ENCODE measurements at regions not wholly inside any gene's neighbourhood (a gene's known extent, or its start where the extent isn't known, plus 50 kb on each side); places are given as distances from the start of the nearest gene placed in this dataset.

DNA sequence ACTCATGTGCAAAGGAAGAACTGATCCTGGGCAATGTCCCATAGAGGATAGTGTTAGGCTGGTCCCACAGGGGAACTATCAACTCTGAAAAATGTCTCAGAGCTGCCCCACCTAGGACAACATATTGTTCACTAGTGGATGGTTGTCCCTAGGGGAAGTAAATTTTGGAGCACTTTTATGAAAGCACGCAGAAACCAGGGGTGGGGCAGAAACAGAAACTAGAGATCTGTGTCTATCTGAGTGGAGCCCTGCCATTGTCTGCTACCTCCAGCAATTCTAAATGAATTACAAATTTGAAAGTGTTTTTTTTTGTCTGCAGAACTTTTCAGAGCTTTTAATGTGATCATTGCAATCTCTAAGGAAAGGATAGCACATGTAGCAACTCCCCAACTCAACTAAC, 357.1 kb upstream of the PROK2 start:
- no peaks in the 10 kb centered on the region; the same call in 1 of the 2 replicates for H3K27me3 ChIP-seq (ENCODE audit: control insufficient read depth, insufficient read depth, low read length)
- TF ChIP-seq TCF7L2 (IDR thresholded peaks at IDR 0.05; ENCODE audit: low read depth, low read length) (no peak), SIN3A (IDR thresholded peaks at IDR 0.05; ENCODE audit: borderline replicate concordance, insufficient read depth, low read depth, low read length) (no peak), REST (IDR thresholded peaks at IDR 0.05; ENCODE audit: insufficient read depth in 1 of 2, low read depth in 2 of 2, low read length in 1 of 2) (no peak), CTCF (IDR thresholded peaks at IDR 0.05) (no peak), POLR2AphosphoS5 (IDR thresholded peaks at IDR 0.05; ENCODE audit: low read depth, low read length) (no peak)
- CTCF ChIA-PET = no interaction called here
- POLR2A ChIA-PET = no interaction called here
- H3K4me3 ChIP-seq (ENCODE audit: low read depth in 2 of 2, low read length in 2 of 2) = no peak overlapping the region
- BruUV-seq (replicated peaks) = no TSS peak
- intact Hi-C loops (cut with micrococcal nuclease; ENCODE audit: unreplicated experiment) = no loop called here
- in situ Hi-C loops (cut with HindIII; ENCODE audit: low pct_unique_long_range_greater_than_20kb, low sequenced_read_pairs) = no loop called here
- no peak for DNase-seq (ENCODE audit: low read depth, low spot score)
- ATAC-seq = no peak
- no peaks in the 10 kb centered on the region for H3K9me3 ChIP-seq (ENCODE audit: control insufficient read depth, insufficient read depth, low read depth, low read length)
- H3K36me3 ChIP-seq (ENCODE audit: control insufficient read depth, insufficient read depth, low read length) = no peaks in the 10 kb centered on the region
- no peak overlapping the region for H3K27ac ChIP-seq (ENCODE audit: low read length)
- no peaks in the 10 kb centered on the region for H3K4me1 ChIP-seq (ENCODE audit: control insufficient read depth, insufficient read depth, low read length)

- no peak for ATAC-seq
- Histone ChIP-seq H3K4me3 (ENCODE audit: low read depth in 2 of 2, low read length in 2 of 2) (no peak overlapping the region), H3K4me1 (ENCODE audit: control insufficient read depth, insufficient read depth, low read length) (no peaks in the 10 kb centered on the region), H3K27ac (ENCODE audit: low read length) (no peak overlapping the region), H3K36me3 (ENCODE audit: control insufficient read depth, insufficient read depth, low read length) (no peaks in the 10 kb centered on the region), H3K9me3 (ENCODE audit: control insufficient read depth, insufficient read depth, low read depth, low read length) (no peaks in the 10 kb centered on the region), H3K27me3 (ENCODE audit: control insufficient read depth, insufficient read depth, low read length) (peaks cover 2% of the 10 kb centered on the region; the same call in 1 of the 2 replicates)
- DNase-seq (ENCODE audit: low read depth, low spot score) = no peak
- intact Hi-C loops (cut with micrococcal nuclease; ENCODE audit: unreplicated experiment) = no loop called here
- no peak for TF ChIP-seq SIN3A (IDR thresholded peaks at IDR 0.05; ENCODE audit: borderline replicate concordance, insufficient read depth, low read depth, low read length)
- TF ChIP-seq CTCF (IDR thresholded peaks at IDR 0.05) = no peak
- no peak for TF ChIP-seq POLR2AphosphoS5 (IDR thresholded peaks at IDR 0.05; ENCODE audit: low read depth, low read length)
- TF ChIP-seq REST (IDR thresholded peaks at IDR 0.05; ENCODE audit: insufficient read depth in 1 of 2, low read depth in 2 of 2, low read length in 1 of 2) = no peak
- TF ChIP-seq TCF7L2 (IDR thresholded peaks at IDR 0.05; ENCODE audit: low read depth, low read length) = no peak
- in situ Hi-C loops (cut with HindIII; ENCODE audit: low pct_unique_long_range_greater_than_20kb, low sequenced_read_pairs) = no loop called here
- no TSS peak for BruUV-seq (replicated peaks)
- ChIA-PET CTCF (no interaction called here), POLR2A (no interaction called here)
These were observed 356.3 kb upstream of the PROK2 start for GRCh38 chr3:72141264-72141663.
